Trophoblast cell (in vitro differentiated cells and primary cell): ENCODE measurements at regions not wholly inside any gene's neighbourhood (a gene's known extent, or its start where the extent isn't known, plus 50 kb on each side); places are given as distances from the start of the nearest gene placed in this dataset.

Experiments
- DNase-seq, 2 donors: peaks; one replicate each; pipeline ENCODE4 v3.0.0-alpha.2; 2016
- H2AFZ ChIP-seq: 2 replicates; pipeline ENCODE4 v1.6.1; 2013; ENCODE audit warnings: low read length, moderate library complexity, mild to moderate bottlenecking; ENCODE audit not compliant: insufficient read depth, poor library complexity
- H2AK5ac ChIP-seq: 2 replicates; pipeline ENCODE4 v1.6.1; 2013; ENCODE audit warnings: mild to moderate bottlenecking, low read length
- H2BK120ac ChIP-seq: 2 replicates; pipeline ENCODE4 v1.6.1; 2013; ENCODE audit warnings: low read length, mild to moderate bottlenecking, moderate library complexity; ENCODE audit not compliant: insufficient read depth, poor library complexity
- H2BK12ac ChIP-seq: 2 replicates; pipeline ENCODE4 v1.6.1; 2013; ENCODE audit warnings: mild to moderate bottlenecking, low read length, moderate library complexity
- H2BK5ac ChIP-seq: 2 replicates; pipeline ENCODE4 v1.6.1; 2013; ENCODE audit warnings: low read length, low read depth, moderate library complexity, mild to moderate bottlenecking; ENCODE audit not compliant: poor library complexity
- H3K14ac ChIP-seq: 2 replicates; pipeline ENCODE4 v1.6.1; 2013; ENCODE audit warnings: mild to moderate bottlenecking, low read length
- H3K18ac ChIP-seq: 2 replicates; pipeline ENCODE4 v1.6.1; 2013; ENCODE audit warnings: mild to moderate bottlenecking, low read length
- H3K23ac ChIP-seq: 2 replicates; pipeline ENCODE4 v1.6.1; 2013; ENCODE audit warnings: low read length
- H3K27ac ChIP-seq: 2 replicates; pipeline ENCODE4 v1.5.1; 2013; ENCODE audit warnings: low read depth, mild to moderate bottlenecking, inconsistent platforms, low read length, moderate library complexity
- H3K27me3 ChIP-seq: 2 replicates; pipeline ENCODE4 v1.6.1; 2013; ENCODE audit warnings: inconsistent platforms, mild to moderate bottlenecking, low read length, moderate library complexity; ENCODE audit not compliant: insufficient read depth
- H3K36me3 ChIP-seq, 2 experiments: 1 replicate in 1 of 2; 2 replicates in 1 of 2; pipeline ENCODE4 v1.6.1; 2013; ENCODE audit warnings: low read length in 2 of 2, mild to moderate bottlenecking in 2 of 2, moderate library complexity in 1 of 2; ENCODE audit not compliant: insufficient read depth in 2 of 2, control insufficient read depth in 1 of 2
- H3K4ac ChIP-seq: 2 replicates; pipeline ENCODE4 v1.6.1; 2013; ENCODE audit warnings: low read depth, mild to moderate bottlenecking, low read length, moderate library complexity
- H3K4me1 ChIP-seq, 2 experiments: 1 replicate in 1 of 2; 2 replicates in 1 of 2; pipeline ENCODE4 v1.6.1; 2013; ENCODE audit warnings: low read length in 2 of 2, mild to moderate bottlenecking in 2 of 2, moderate library complexity in 1 of 2; ENCODE audit not compliant: insufficient read depth in 2 of 2, control insufficient read depth in 1 of 2
- H3K4me2 ChIP-seq: 2 replicates; pipeline ENCODE4 v1.6.1; 2013; ENCODE audit warnings: inconsistent platforms, mild to moderate bottlenecking, low read length, moderate library complexity
- H3K4me3 ChIP-seq: 2 replicates; pipeline ENCODE4 v1.5.1; 2013; ENCODE audit warnings: mild to moderate bottlenecking, low read depth, low read length, inconsistent platforms
- H3K79me1 ChIP-seq: one replicate; pipeline ENCODE4 v1.6.1; 2013; ENCODE audit warnings: low read length
- H3K79me2 ChIP-seq: 2 replicates; pipeline ENCODE4 v1.6.1; 2013; ENCODE audit warnings: low read length, mild to moderate bottlenecking; ENCODE audit not compliant: control insufficient read depth, insufficient read depth, poor library complexity
- H3K9ac ChIP-seq: 2 replicates; pipeline ENCODE4 v1.6.1; 2013; ENCODE audit warnings: mild to moderate bottlenecking, low read length
- H3K9me3 ChIP-seq: 2 replicates; pipeline ENCODE4 v1.6.1; 2013; ENCODE audit warnings: low read depth, mild to moderate bottlenecking, control low read depth, inconsistent platforms, low read length; ENCODE audit not compliant: insufficient read depth
- H4K12ac ChIP-seq: 2 replicates; pipeline ENCODE4 v1.6.1; 2013; ENCODE audit warnings: low read depth, mild to moderate bottlenecking, low read length, moderate library complexity
- H4K8ac ChIP-seq: 2 replicates; pipeline ENCODE4 v1.6.1; 2013; ENCODE audit warnings: low read depth, mild to moderate bottlenecking, low read length, moderate library complexity
- H4K91ac ChIP-seq: one replicate; pipeline ENCODE4 v1.6.1; 2013; ENCODE audit warnings: low read depth, mild to moderate bottlenecking, low read length, moderate library complexity
- WGBS: extraction: QIAGEN DNeasy Blood & Tissue Kit; methylation state at CpG from one replicate; pipeline ENCODE4 v1.1.7; 2013; ENCODE audit warnings: missing lambda C conversion rate; ENCODE audit not compliant: insufficient read length, insufficient coverage; ENCODE audit errors: extremely low coverage; 5-methylcytosine and 5-hydroxymethylcytosine counted together

DNA sequence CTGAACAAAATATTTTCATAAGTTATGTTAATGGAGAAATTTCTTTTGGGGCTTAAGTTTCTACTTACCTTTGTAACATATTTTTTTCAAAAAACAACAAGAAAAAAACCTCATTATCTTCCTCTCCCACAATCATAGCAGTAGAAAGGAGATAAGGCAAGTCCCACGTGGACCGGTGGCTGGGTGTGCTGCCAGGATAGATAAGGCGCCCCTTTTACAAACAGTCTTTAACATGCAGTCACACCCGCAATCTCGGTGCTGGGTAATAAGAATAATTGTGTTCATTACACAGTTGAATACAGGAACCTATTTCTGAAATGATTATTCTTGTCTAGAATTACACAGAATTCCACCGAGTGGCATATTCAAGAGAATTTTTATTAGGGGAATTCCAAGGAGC lies 1202.3 kb downstream of the UQCRFS1 start:
- H3K27me3 ChIP-seq = no peaks in the 10 kb centered on the region
- H3K27ac ChIP-seq = no peak overlapping the region
- H3K79me2 ChIP-seq = no peaks in the 10 kb centered on the region
- no peak overlapping the region for H3K18ac ChIP-seq
- H4K12ac ChIP-seq = no peak overlapping the region
- H3K4me3 ChIP-seq = no peak overlapping the region
- no peak overlapping the region for H3K4ac ChIP-seq
- H3K4me2 ChIP-seq = no peak overlapping the region
- WGBS = no CpG with 5 or more reads among the region's 6 CpGs
- H4K8ac ChIP-seq = no peak overlapping the region
- peaks cover 0 to 2% of the 10 kb centered on the region in 2 experiments for H3K4me1 ChIP-seq
- DNase-seq = no peak
- no peak overlapping the region for H4K91ac ChIP-seq
- H2BK12ac ChIP-seq = no peak overlapping the region
- no peaks in the 10 kb centered on the region for H3K36me3 ChIP-seq
- no peak overlapping the region for H2BK5ac ChIP-seq
- no peaks in the 10 kb centered on the region for H3K9me3 ChIP-seq
- no peak overlapping the region for H2BK120ac ChIP-seq
- no peak overlapping the region for H2AFZ ChIP-seq
- no peak overlapping the region for H2AK5ac ChIP-seq
- H3K14ac ChIP-seq = no peak overlapping the region
- H3K79me1 ChIP-seq = peaks cover 1% of the 10 kb centered on the region
- no peak overlapping the region for H3K23ac ChIP-seq
- no peak overlapping the region for H3K9ac ChIP-seq

DNA sequence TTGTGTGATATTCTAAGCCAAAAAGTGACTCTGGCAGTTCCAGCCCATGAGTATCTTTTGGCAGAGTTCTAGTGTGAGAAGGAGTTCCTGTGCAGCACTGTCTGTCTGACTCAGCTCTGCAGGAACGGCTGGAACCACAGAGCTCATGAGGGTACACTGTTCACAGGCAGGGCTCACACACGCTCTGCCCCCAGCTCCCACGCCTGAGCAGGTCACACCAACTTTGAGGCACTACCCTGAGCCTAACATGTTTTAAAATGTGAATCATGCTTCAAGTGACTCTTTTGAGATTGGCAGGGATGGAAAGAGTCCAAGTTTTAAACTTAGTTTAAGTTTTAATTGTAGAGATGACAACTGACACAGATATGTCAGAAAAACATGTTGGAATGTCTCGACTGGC lies 1203.3 kb downstream of the UQCRFS1 start:
- WGBS = no CpG with 5 or more reads among the region's 4 CpGs
- no peak overlapping the region for H3K9ac ChIP-seq

DNA sequence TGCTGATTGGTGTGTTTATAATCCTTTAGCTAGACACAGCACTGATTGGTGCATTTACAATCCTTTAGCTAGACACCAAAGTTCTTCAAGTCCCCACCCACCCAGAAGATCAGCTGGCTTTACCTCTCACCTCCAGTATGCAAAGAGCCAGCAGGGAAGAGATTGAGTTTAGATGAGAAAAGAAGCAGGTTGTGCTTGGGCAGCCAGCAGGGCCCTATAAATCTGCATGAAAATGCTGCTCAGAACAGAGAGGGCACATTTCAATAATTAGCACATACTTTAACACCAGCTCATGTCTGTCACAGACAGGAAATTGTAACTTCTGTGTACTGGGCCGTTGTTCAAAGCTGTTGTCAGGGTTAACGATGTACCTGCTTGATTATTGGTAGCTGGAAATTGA lies 1204.3 kb downstream of the UQCRFS1 start:
- Histone ChIP-seq H3K79me1 (peaks cover 1% of the 10 kb centered on the region), H3K27ac (no peak overlapping the region), H3K4me3 (no peak overlapping the region), H4K91ac (peak overlapping the region; percentile 17), H3K79me2 (no peaks in the 10 kb centered on the region), H2BK12ac (no peak overlapping the region), H2BK5ac (no peak overlapping the region), H3K23ac (no peak overlapping the region), H3K9ac (no peak overlapping the region), H2BK120ac (no peak overlapping the region), H2AFZ (no peak overlapping the region), H2AK5ac (no peak overlapping the region), H4K8ac (no peak overlapping the region), H3K4ac (no peak overlapping the region), H4K12ac (no peak overlapping the region), H3K9me3 (no peaks in the 10 kb centered on the region), H3K27me3 (no peaks in the 10 kb centered on the region), H3K4me2 (no peak overlapping the region), H3K18ac (no peak overlapping the region), H3K14ac (no peak overlapping the region), H3K4me1 (peaks cover 0 to 2% of the 10 kb centered on the region in 2 experiments), H3K36me3 (no peaks in the 10 kb centered on the region)
- WGBS = no CpG with 5 or more reads among the region's 2 CpGs
- DNase-seq = no peak

More for the DNA sequence above, 1203.3 kb downstream of the UQCRFS1 start:
- Histone ChIP-seq H3K27ac (no peak overlapping the region), H3K36me3 (no peaks in the 10 kb centered on the region), H3K4me1 (peaks cover 0 to 2% of the 10 kb centered on the region in 2 experiments), H3K18ac (no peak overlapping the region), H3K79me1 (peaks cover 1% of the 10 kb centered on the region), H2AFZ (no peak overlapping the region), H3K14ac (no peak overlapping the region), H3K79me2 (no peaks in the 10 kb centered on the region), H3K4ac (no peak overlapping the region), H4K8ac (no peak overlapping the region), H3K27me3 (no peaks in the 10 kb centered on the region), H3K9me3 (no peaks in the 10 kb centered on the region), H3K4me3 (no peak overlapping the region), H2BK12ac (no peak overlapping the region), H2BK5ac (no peak overlapping the region), H3K4me2 (no peak overlapping the region), H4K91ac (no peak overlapping the region), H2BK120ac (no peak overlapping the region), H4K12ac (no peak overlapping the region), H3K23ac (no peak overlapping the region), H2AK5ac (no peak overlapping the region)
- DNase-seq = no peak

DNA sequence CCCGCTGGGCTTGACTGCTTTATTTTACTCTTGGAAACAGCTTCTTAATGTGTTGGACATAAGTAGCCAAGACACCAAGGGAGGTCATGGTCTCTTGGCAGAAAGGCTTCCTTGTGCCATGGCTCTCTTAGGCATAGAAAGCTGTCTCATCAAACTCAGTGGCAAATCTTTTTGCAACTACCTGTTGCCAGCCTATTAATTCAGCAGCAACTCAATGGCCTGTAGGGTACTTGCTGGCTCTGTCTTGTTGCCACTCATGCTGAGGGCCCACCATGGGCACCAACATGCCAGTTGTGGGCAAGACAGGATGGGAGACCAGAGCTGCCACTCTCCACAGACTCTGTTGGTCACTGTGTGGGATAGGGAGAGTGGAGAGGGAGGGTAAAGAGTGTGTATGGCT lies 1209.4 kb downstream of the UQCRFS1 start:
- Histone ChIP-seq H4K12ac (no peak overlapping the region), H3K36me3 (no peaks in the 10 kb centered on the region), H2BK12ac (no peak overlapping the region), H3K9me3 (no peaks in the 10 kb centered on the region), H3K18ac (no peak overlapping the region), H3K27me3 (no peaks in the 10 kb centered on the region), H2AK5ac (no peak overlapping the region), H3K4ac (no peak overlapping the region), H3K4me3 (no peak overlapping the region), H2BK5ac (no peak overlapping the region), H2AFZ (no peak overlapping the region), H3K23ac (no peak overlapping the region), H3K14ac (no peak overlapping the region), H3K4me1 (no peaks in the 10 kb centered on the region), H4K91ac (no peak overlapping the region), H4K8ac (no peak overlapping the region), H3K79me2 (no peaks in the 10 kb centered on the region), H3K4me2 (no peak overlapping the region), H3K79me1 (no peaks in the 10 kb centered on the region), H2BK120ac (no peak overlapping the region), H3K27ac (no peak overlapping the region), H3K9ac (no peak overlapping the region)
- DNase-seq = no peak
- no CpG with 5 or more reads among the region's 1 CpG for WGBS
